HG03460 (cell line): ENCODE measurements at regions not wholly inside any gene's neighbourhood (a gene's known extent, or its start where the extent isn't known, plus 50 kb on each side); places are given as distances from the start of the nearest gene placed in this dataset.

Source experiments
- ATAC-seq: cut with Tn5 transposase; IDR thresholded peaks from one replicate; pipeline ENCODE4 v1.9.1; 2021; ENCODE audit not compliant: unreplicated experiment

- ATAC-seq = no peak
Observed at GRCh38 chr20:6693178-6693807, 74.2 kb upstream of the BMP2 start.

DNA sequence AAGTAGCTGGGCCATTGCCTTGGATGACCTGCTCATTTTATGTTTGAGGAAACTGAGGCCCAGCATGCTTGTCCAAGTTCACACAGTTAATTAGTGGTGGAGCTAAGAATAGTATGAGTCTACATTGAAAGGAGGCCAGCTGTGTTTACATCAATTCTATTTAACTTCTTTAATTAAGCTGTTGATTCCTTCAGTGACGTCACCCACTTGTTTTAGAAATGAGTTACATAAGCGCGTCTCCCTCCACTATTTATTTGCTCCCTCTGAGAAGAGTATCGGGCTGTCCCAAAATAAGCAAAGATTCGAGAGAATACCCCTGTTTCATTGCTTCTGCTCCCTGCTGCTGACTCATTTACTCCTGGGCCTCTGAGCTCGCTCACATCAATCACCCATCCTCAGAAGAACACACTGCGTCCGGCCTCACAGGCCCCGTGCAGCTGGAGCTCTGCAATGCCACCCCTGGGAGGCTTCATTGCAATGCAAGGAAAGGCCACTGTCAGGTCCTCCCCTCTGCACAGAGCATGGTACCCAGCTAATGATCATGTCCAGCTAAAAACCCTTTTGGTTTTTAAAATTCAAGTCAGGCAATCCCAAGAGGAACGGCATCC is 74.8 kb upstream of the BMP2 start:
- ATAC-seq = no peak

GRCh38 chr20:6691516-6691915 is 76.0 kb upstream of the BMP2 start:
- ATAC-seq = no peak

- ATAC-seq = no peak
Observed at GRCh38 chr20:6689339-6689973, 78.0 kb upstream of the BMP2 start.

DNA sequence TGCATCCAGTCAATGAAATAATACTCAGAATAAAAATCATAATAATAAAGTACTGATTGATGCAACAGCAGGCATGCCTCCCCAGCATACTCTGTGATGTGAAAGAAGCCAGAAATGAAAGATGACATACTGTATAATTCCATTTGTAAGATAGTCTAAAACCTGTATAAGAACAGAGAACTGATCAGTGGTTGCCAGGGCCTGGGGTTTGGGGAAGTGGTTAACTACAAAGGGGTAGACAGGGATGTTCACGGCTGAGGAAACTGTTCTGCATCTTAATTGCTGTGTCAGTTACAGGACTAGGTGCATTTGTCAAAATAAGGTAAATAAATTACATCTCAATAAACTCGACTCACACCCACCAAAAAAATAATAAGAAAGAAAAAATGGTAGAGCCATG is 81.3 kb upstream of the BMP2 start:
- no peak for ATAC-seq

GRCh38 chr20:6685626-6686025 is 81.9 kb upstream of the BMP2 start:
- no peak for ATAC-seq

- ATAC-seq = no peak
Observed at GRCh38 chr20:6685181-6685582, 82.3 kb upstream of the BMP2 start.

- ATAC-seq = no peak
Observed at GRCh38 chr20:6683021-6683977, 84.2 kb upstream of the BMP2 start.

- ATAC-seq = no peak
Observed at GRCh38 chr20:6680854-6681253, 86.6 kb upstream of the BMP2 start.

- no peak for ATAC-seq
Observed at GRCh38 chr20:6680441-6680840, 87.0 kb upstream of the BMP2 start.

- no peak for ATAC-seq
Observed at GRCh38 chr20:6679086-6679485, 88.4 kb upstream of the BMP2 start.

- ATAC-seq = no peak
Observed at GRCh38 chr20:6678101-6678500, 89.4 kb upstream of the BMP2 start.

DNA sequence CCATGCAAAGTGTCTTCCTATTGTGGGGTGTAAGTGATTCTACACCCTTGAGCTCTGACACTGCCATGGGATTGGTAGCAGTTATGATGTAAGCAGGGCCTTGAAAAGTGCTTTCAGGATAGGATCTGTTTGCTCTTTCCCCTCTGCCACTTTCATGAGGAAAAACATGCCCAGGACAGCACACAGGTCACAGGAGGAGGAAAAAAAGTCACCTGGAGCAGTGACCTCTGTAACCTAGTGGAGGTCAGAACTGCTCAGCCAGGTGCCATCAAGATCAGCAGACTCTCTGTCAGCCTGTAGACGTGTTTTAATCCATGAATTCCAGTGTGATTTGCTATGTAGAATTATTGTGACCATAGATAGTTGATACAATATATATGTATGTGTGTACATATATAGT is 92.7 kb upstream of the BMP2 start:
- no peak for ATAC-seq

GRCh38 chr20:6673071-6673470 is 94.4 kb upstream of the BMP2 start:
- no peak for ATAC-seq

- no peak for ATAC-seq
Observed at GRCh38 chr20:6671829-6672228, 95.7 kb upstream of the BMP2 start.

DNA sequence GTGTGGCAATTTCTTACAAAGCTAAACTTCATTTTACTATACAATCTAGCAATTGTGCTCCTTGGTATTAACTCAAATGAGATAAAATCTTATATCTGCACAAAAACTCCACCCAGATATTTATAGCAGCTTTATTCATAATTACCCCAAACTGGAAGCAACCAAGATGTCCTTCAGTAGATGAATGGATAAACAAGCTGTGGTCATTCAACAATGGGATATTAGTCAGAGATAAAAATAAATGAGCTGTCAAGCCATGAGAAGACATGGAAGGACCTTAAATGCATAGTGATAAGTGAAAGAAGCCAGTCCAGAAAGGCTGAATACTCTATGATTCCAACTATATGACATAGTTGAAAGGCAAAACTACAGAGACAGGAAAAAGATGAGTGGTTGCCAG is 98.9 kb upstream of the BMP2 start:
- ATAC-seq = no peak

DNA sequence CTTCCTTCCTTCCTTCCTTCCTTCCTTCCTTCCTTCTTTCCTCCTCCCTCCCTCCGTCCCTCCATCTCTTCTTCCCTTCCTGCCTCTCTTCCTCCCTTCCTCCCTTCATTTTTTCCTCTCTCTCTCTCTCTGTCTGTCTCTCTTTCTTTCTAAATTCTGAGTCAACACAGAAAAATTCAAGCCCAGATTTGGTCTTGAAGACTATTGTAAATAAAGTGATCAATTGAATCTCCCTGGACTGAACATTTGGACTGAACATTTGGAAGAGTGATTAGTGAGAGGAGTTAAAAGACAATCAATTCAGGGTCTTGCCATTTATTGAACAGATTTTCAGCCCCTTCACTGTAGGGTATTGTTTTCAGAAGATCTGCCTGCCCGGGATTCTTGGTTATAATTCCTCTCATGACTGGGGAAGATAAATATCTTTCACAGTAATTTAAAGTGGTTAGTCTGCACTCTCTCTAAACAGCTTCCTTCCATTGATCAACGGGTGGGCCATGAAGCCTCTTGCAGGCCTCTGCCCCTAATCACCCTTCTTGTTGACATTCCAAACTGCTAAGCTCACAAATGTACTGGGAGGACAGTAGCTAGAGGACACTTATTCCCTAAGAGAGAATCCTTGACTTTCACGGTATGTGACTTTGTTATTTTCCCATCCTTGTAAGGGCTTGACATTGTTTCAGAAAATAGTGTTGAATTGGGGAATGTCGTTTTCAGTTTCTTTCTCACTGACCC is 101.7 kb upstream of the BMP2 start:
- ATAC-seq = no peak

GRCh38 chr20:6665161-6665560 is 102.3 kb upstream of the BMP2 start:
- no peak for ATAC-seq

DNA sequence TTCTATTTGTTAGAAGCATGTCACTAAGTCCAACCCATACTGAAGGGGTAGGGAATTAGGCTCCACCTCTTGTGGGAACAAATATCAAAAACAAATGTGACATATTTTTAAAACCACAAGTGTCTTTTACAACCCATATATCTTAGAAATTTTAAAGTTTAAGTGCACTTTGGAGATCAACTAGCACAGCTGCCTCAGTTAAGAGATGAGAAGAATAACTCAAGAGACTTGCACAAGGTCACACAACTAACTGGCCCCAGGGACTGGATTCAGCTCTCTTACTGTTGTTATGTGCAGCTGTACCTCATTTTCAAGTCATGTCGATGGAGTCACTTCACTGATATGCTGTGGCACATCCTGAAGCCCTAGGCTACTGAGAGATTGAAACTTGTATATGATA is 102.9 kb upstream of the BMP2 start:
- no peak for ATAC-seq

DNA sequence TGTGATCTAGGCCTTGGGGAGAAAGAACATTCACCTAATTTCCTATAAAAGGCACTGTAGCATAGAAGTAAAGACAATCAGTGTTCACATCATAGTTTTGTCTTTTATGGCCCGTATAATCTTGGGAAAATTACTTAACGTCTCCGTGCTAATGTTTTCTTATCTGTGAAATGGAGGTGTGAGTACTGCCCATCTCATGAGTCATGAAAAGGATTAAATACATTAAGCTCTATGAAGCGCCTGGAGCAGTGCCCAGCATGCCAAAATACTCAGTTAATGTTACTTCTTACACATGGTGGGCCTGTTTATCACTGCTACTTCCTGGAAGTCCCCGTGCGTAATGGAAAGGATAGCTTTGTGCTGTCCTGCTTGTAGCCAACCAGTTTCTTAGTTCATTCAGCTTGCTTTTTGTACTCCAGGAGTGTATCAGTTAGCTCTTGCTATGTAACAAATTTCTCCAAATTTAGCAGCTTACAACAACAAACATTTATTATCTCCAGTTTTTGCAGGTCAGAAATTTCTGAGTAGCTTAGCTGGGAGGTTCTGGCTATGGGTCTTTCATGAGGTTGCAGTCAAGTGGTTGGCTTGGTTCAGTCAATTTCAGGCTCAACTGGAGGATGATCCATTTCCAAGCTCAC is 103.6 kb upstream of the BMP2 start:
- ATAC-seq = no peak
